ENCODE measurements at regions not wholly inside any gene's neighbourhood (a gene's known extent, or its start where the extent isn't known, plus 50 kb on each side); places are given as distances from the start of the nearest gene placed in this dataset.
"Not testable (repeated sequence)": the region's sequence is repeated elsewhere in the genome, so short reads cannot be mapped to it uniquely, and the experiment has no call there.

- no peak for DNase-seq (ENCODE audit: low spot score)
Measured at GRCh38 chr5:56686337-56687195, 128.8 kb upstream of the MAP3K1 start.

DNA sequence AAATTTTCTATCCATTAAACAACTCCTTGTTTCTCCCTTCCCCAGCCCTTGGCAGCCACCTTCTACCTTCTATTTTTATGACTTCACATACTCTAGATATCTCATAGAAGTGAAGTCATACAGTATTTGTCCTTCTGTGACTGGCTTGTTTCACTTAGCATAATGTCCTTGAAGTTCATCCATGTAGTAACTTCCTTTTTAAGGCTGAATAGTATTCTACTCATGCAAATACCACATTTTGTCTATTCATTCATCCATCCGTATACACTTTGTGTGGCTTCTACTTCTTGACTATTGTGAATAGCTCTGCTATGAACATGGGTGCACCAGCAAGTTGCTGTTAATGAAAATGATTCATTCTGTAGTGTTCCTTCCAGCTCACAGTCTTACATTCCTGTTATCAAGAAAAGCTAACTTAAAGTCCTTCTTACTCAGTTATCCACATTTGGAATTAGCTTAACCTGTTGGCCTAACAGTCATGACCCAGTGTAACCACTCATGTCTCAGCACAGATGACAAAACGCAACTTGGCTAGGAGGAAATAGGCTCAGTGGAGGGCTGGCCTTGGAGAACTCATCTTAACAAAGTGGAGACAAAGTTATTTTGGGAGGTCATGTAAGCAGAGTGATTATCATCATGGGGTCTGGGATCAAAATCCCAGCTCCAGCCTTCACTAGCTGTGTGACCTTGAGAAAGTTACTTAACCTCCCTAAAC lies 129.7 kb upstream of the MAP3K1 start:
- DNase-seq (ENCODE audit: low spot score): no peak

GRCh38 chr5:56684159-56684558 lies 131.2 kb upstream of the MAP3K1 start:
- DNase-seq (ENCODE audit: low spot score): no peak

DNA sequence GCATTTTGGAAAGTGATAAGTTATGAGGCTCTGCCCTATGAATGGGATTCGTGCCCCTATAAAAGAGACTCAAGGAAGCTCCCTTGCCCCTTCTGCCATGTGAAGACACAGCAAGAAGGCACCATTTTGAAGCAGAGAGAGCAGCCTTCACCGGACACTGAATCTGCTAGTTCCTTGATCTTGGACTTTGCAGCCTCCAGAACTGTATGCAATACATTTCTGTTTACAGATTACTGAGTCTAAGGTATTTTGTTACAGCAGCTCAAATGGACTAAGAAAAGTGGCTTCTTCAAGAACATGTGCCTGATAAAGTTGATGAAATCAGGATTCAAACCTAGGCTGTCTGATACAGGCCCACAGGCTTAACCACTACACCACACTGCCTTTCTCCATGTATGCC lies 131.6 kb upstream of the MAP3K1 start:
- DNase-seq (ENCODE audit: low spot score): no peak

GRCh38 chr5:56683281-56683680 lies 132.1 kb upstream of the MAP3K1 start:
- no peak for DNase-seq (ENCODE audit: low spot score)

DNA sequence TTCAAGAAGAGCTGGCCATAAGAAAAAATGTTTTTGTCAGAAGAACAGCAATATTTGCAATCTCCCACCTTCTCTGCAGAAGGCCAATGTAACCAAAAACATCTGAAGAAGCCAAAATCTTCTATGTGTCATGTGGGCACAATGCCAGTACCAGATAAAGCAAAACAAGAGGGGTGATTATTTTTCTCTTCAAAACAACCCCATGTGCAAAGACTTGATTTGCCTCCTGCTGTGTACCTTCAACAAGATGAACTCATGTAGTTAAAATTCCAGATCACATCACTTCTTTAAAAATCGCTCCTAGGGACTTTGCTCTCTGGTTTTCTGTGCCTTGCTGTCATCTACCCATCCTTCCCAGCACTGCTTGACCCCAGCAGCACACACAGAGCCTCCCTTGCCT lies 134.0 kb upstream of the MAP3K1 start:
- no peak for DNase-seq (ENCODE audit: low spot score)

DNA sequence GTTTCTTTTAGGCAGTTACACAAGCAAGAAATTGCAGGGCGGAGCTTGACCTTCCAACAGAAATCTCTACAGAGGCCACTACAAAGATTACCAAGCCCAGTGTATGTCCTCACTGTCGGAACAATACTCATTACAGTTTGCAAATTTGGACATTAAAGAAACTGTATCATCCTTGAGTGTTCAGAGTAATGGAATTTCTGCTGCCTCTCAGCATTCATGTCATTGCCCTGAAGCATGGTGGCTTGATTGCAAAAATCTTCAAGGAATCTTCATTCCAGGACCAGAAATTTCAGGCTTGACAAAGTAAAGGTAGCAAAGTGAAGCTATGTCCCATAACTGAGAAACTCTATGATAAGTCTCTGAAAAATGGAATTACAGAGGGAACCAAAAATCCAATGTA lies 134.6 kb upstream of the MAP3K1 start:
- DNase-seq (ENCODE audit: low spot score): no peak

DNA sequence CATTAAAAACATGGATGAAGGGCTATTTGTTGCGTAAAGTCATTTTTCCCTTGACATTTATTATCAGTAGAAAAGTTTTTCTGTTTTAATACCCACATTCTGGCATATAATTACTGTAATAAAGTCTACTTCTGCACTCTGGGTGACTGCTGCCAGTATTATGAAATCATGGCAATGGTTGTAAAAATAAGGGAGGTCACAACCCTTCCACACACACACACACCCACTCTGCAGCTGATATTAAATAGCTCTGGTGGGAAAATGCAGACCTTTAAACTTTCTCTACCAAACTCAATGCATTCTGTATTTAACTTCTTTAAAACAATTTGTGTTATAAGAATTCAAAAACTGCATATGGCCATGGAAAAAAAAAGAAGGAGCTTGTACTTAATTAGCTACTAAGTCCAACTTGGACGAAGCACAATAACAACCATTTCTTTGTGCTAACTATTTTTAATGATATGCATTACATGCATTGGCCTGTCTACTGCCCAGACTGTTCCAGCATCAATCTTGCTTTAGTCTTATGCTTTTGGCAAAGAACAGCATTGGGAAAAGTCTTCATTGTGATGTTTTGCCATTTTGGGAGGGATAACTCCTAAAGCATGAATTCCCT lies 137.6 kb upstream of the MAP3K1 start:
- DNase-seq (ENCODE audit: low spot score): no peak

GRCh38 chr5:56676091-56676768 lies 139.1 kb upstream of the MAP3K1 start:
- peak; percentile 43 for DNase-seq (ENCODE audit: low spot score)

GRCh38 chr5:56674441-56674840 lies 140.9 kb upstream of the MAP3K1 start:
- no peak for DNase-seq (ENCODE audit: low spot score)

DNA sequence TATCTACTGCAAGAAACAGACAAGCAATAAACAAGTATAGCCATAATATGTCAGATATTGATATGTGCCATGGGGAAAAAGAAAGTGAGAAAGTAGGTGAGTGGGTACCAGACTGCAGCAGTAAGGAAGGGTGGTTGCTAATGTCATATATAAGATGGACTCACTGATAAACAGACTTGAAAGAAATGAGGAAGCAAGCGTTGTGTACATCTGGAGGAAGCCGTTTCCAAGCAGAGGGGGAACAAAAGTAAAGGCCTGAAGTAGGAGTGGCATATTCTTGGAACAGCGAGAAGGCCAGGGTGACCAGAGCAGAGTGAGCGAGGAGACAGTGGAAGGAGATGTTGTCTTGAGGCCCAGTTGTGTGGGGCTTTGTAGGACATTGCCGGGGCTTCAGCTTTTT lies 142.2 kb upstream of the MAP3K1 start:
- no peak for DNase-seq (ENCODE audit: low spot score)

DNA sequence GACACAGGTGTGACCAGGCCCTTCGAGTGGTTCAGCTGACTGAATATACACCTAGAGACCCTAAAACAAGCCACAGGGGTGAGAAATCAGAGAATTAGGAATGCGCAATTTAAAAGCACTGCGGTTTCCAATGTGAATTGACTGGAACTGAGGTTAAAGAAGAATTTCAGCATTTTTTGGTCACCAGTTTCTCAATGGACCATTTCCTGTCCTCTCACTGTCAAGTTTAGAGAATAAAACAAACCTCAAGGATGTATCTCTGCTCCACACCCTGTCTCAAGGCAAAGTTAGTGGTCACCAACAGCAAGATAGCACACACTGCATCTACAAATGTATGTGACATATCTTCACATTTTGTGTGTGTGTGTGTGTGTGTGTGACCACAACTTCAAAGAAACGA lies 143.8 kb upstream of the MAP3K1 start:
- DNase-seq (ENCODE audit: low spot score): no peak

DNA sequence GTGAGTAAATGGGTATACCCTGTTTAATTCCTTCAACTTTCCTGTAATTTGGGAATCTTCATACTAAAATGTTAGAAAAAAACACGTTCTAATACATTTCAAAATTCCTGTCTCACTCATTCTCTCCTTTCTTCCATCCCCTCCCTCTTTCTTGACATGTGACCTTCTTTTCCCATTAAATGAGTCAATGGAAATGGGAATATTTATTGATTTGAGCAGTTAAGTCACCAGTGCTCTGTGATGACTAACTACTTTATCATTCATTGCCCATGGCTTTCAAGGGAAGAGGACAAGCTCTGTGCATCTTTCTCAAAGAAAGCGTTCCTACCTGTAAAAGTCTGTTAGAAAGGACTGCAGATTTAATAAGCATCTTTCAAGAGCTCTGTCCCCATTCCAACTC lies 144.4 kb upstream of the MAP3K1 start:
- DNase-seq (ENCODE audit: low spot score): no peak

- DNase-seq (ENCODE audit: low spot score): peak; percentile 52
Measured at GRCh38 chr5:56669534-56670483, 145.5 kb upstream of the MAP3K1 start.

DNA sequence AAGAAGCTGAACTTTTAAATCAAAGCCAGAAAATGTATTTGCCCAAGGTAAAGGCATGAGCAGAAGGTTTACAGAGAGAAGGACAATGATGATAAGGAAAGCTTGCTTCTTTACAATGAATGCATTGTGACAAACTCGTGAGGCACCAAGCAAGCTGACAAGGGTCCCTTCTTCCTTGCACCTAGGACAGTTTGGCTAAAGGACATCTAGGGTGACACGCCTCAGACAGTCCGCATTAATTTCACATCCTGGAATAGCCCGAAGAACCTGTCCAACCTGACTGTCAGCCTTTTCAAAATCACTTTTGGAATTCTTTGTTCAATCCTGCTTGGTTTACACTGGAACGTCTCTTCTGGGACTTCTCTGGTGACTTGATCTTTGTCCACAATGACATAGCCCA lies 146.4 kb upstream of the MAP3K1 start:
- DNase-seq (ENCODE audit: low spot score): peak; percentile 39

DNA sequence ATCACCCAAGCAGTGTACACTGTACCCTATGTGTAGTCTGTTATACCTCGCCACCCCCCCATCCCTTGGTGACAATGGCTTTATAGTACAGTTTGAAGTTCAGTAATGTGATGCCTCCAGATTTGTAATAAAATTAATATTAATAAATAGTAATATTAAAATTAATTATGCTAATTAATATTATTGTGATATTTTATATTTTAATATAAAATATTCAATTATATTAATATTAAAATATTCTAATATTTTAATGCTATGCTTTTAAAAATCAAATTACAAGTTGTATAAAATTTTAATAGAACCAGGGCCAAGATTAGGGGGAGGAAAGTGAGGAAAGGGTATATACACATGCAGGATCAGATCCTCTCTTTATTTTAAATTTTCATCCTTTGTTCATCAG lies 147.7 kb upstream of the MAP3K1 start:
- DNase-seq (ENCODE audit: low spot score): no peak

GRCh38 chr5:56666901-56667300 lies 148.4 kb upstream of the MAP3K1 start:
- DNase-seq (ENCODE audit: low spot score): no peak

DNA sequence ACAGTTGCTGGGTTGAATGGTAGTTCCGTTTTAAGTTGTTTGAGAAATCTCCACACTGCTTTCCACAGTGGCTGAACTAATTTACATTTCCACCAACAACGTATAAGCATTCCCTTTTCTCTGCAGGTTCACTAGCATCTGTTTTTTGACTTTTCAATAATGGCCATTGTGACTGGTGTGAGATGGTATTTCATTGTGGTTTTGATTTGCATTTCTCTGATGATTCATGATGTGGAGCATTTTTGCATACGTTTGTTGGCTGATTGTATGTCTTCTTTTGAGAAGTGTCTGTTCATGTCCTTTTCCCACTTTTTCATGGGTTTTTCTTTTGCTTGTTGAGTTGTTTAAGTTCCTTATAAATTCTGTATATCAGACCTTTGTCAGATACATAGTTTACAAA lies 150.2 kb upstream of the MAP3K1 start:
- DNase-seq (ENCODE audit: low spot score): not testable (repeated sequence)

DNA sequence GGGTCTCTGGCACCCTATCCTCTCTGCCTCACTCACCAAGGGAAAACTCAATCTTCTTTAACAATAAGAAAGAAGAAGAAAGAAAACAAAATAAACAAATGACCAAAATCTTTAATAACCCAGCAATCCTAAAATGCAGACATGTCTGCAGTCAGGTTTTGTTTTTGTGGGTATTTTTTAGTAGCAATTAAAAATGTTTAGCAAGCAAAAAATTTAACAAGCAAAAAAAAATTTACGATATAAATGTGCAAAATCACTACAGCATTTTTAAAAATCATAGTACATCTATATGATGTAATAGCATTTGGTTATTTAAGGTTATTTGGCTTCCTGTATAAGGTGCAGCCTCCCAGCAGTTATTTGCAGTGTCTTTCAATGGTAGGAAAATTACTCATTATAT lies 151.3 kb upstream of the MAP3K1 start:
- no peak for DNase-seq (ENCODE audit: low spot score)

DNA sequence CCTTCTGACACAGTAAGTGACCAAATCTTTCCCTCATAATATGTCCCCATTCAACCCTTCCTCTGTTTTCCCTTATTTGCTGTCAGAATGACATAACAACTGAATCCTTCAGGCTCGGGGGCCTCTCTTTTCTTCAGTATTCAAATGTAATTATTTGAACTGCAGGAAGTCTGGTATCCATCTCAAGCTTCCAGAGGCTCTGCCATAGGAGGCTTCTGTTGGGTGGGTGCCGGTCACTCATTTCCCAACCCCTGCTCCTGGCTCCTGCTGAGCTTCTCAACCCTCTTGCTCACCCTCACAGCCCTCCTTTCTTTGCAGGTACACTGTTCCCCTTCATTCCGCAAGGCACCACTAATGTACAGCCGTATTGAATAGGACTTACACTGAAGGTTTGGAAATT lies 151.8 kb upstream of the MAP3K1 start:
- no peak for DNase-seq (ENCODE audit: low spot score)

DNA sequence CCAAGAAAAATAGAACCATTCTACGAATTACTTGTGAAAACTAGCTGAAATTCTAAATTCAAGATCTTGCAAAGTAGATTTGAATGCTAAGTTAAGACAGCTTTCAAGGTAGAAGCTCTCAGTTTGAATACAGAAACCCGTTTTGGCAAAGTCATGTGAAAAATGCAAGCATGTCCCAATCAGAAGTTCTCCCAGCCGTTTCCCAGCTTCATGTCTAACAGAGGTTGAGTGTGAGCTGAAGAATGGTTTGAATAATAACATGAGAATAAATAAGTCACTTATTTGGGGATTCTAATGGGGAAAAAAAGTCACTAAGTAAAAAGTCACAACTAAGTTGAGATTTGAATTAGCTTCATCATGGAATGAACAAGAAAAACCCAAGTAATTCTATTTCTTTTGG lies 152.5 kb upstream of the MAP3K1 start:
- DNase-seq (ENCODE audit: low spot score): no peak
